ENCODE measurements at regions not wholly inside any gene's neighbourhood (a gene's known extent, or its start where the extent isn't known, plus 50 kb on each side); places are given as distances from the start of the nearest gene placed in this dataset.
"Not testable (repeated sequence)": the region's sequence is repeated elsewhere in the genome, so short reads cannot be mapped to it uniquely, and the experiment has no call there.

DNA sequence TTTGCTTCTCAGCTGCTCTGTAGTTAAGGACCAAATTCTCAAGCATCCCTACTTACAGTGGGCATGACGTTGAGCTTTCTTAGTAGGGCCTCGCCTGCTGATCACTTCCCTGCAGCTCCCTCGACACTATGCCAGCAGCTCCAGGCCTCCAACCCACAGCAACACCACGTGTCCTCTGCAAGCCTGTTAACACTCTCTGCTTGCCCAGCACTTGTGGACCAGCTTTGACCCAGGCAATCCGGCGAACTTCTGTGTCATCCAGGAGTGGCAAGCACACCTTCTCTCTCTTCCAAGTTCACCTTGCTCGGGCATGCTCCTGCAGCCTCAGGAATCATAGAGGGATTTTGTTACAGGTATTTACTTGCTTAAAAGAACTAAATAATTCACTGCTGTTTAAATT, 138.6 kb upstream of the FHL2 start:
- DNase-seq (ENCODE audit: low read depth in 3 of 3) = no peak

GRCh38 chr2:105536175-105536574, 137.3 kb upstream of the FHL2 start:
- no peak for DNase-seq (ENCODE audit: low read depth in 3 of 3)

- not testable (repeated sequence) for DNase-seq (ENCODE audit: low read depth in 3 of 3)
Measured at GRCh38 chr2:105529258-105529657, 130.4 kb upstream of the FHL2 start.

DNA sequence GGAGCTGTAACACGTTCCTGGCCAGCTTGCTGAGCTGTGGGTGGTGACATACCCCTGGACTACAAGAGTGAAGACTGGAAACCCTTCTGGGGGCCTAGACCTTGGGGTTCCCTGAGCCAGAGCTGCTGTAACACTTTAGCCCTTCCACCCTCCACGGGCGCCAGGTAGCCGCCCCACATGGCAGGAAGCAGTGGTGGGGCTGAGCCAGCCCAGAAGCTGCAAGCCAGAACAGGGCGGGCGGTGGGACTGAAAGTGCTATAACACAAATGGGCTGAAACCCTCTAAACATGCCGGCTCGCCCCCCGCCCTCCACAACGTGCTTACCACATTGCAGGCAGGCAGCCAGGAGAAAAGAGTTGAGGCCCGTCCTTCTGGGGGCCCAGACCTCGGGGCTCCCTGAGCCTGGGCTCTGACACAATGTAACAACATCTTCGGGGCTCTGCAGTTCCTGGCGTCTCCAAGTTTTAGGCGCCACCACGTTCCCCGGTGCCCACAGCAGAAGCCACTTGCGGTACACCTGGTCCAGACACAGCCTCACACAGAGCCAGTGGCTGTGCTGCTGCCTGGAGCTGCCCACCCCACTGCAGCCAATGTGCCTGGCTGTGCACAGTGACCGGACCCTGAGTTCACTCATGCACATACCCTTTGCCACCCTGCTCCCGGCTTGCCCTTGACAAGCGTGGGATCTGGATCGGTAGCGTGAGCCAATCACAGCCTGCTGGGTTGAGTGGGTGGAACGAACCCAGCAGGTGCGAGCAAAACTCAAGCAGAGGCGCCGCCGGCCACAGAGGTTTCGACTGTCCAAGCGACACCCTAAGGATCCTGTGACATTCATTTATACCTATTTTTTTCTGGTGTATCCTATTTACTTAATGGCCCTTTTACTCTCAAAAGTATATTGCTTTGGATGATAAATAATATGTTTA, 127.4 kb upstream of the FHL2 start:
- no peak for DNase-seq (ENCODE audit: low read depth in 3 of 3)

- no peak for DNase-seq (ENCODE audit: low read depth in 3 of 3)
Measured at GRCh38 chr2:105525201-105525600, 126.3 kb upstream of the FHL2 start.

DNA sequence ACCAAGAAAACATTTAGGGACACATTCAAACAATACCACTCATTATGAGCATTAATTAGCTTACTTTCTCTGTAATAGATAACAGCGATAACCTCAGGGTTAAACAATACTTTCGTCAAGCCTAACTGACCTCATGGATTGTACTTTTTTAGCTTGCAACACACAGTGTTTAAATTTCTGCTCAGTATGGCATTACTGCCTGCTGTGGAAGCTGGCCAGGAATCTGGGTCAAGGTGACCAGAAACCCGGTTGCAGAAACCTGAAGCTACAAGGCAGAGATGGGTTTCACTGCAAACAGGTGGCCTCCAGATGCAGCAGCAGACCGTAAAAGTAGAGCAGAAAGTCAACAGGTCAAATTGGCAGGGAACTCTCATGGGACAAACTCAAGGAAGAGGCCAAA, 123.8 kb upstream of the FHL2 start:
- no peak for DNase-seq (ENCODE audit: low read depth in 3 of 3)

DNA sequence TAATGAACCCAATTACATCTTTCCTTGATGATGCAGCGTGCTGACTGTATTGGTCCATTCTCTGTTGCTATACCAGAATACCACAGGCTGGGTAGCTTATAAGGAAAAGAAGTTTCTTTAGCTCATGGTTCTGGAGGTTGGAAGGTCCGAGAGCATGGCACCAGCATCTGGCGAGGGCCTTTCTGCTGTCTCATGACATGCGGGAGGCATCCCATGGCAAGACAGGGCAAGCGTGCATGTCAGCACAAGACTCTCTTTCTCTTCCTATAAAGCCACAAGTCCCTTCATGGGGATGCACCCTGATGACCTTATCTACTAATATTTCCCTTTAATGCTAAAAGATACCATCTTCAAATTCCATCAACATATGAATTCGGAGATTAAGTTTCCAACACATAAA, 122.8 kb upstream of the FHL2 start:
- no peak for DNase-seq (ENCODE audit: low read depth in 3 of 3)

GRCh38 chr2:105521176-105521575, 122.3 kb upstream of the FHL2 start:
- DNase-seq (ENCODE audit: low read depth in 3 of 3) = no peak

DNA sequence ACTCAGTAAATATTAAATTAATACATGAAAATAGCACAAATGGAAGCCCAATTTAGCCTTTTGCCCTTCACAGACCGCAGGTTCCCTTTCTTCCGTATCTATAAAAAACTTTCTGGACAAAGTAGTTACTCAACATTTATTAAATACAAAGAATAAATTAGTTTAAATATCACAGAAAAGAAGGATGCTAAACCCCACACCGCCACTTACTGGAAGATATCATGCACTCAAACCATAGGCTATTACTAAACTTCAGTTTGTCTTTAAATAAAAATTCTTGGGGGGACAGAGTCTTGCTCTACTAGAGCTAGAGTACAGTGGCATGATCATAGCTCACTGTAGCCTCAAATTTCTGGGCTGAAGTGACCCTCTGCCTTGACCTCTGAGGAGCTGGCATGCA, 120.7 kb upstream of the FHL2 start:
- DNase-seq (ENCODE audit: low read depth in 3 of 3) = no peak

- no peak for DNase-seq (ENCODE audit: low read depth in 3 of 3)
Measured at GRCh38 chr2:105518897-105519296, 120.0 kb upstream of the FHL2 start.

GRCh38 chr2:105517814-105518705, 119.2 kb upstream of the FHL2 start:
- no peak for DNase-seq (ENCODE audit: low read depth in 3 of 3)

DNA sequence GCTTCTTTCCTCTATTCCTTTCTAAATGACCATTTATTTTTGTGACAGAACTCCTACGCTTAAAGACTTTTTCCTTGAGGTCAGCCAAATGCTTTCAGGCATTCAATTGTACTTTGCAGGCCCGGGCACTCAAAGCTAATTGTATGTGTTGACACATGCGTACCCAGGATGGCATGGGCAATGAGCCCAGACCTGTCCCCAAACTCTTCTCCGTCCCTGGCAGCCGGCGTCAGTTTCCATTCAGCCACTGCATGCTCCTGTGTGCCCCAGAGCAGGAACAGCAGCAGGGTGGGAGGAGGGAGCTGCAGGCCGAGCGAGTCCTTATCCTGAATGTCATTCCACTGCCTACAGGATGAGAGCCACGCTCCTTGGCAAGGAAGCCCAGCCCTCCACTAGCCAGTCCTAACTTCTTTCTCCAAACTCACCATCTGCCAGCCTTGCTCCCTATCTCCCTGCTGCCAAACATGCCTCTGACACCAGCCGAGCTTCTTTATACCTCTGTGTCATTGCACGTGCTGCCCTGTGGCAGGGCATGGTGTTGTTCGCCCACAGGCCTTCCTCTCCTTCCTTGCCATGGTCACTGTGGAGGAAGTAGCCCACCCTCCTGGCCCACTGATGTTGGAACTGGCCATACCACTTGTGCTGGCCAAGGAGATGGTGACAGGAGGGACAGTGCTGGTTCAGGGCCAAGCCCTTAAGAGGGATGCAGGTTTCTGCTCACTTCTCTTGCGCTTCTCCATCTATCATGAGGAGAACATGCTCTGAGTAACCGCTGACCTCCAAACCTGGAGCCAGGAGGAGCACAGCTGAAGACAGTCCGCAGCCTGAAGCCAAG, 116.9 kb upstream of the FHL2 start:
- no peak for DNase-seq (ENCODE audit: low read depth in 3 of 3)

- no peak for DNase-seq (ENCODE audit: low read depth in 3 of 3)
Measured at GRCh38 chr2:105514576-105514975, 115.7 kb upstream of the FHL2 start.

DNA sequence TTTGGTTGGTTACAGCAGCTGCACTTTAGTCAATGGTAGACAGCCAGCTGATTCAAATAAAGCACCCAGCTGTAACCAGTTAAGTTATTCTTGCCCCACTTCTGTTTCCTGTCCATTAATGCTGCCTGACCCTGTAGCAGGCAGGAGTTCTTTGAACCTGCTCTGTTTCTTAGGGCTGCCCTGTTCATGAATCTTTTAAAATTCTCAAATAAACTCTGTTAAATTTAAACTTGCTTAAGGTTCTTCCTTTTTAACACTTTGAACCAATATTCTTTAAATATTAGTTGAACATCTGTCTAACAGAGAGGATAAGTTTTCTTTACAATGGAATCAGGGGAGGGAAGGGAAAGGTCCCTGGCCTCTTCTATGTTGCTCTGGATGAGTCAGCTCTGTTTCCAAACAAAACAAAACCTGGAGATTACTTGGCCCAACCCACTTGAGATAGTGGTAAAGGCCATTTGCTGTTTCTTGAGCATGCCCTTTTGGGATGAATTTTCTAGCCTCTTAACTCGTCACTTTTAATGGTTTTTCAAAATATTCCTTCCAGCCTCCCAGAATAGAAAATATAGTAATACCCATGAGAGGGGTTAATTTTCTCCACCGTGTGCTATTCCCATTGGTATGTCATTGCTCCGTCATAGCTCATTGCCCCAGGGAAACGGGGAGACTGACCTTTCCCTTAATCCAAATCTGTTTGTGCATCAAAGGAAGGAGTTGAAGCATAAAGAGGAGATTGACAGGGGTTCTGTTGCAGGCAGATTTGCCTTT, 112.1 kb upstream of the FHL2 start:
- no peak for DNase-seq (ENCODE audit: low read depth in 3 of 3)

DNA sequence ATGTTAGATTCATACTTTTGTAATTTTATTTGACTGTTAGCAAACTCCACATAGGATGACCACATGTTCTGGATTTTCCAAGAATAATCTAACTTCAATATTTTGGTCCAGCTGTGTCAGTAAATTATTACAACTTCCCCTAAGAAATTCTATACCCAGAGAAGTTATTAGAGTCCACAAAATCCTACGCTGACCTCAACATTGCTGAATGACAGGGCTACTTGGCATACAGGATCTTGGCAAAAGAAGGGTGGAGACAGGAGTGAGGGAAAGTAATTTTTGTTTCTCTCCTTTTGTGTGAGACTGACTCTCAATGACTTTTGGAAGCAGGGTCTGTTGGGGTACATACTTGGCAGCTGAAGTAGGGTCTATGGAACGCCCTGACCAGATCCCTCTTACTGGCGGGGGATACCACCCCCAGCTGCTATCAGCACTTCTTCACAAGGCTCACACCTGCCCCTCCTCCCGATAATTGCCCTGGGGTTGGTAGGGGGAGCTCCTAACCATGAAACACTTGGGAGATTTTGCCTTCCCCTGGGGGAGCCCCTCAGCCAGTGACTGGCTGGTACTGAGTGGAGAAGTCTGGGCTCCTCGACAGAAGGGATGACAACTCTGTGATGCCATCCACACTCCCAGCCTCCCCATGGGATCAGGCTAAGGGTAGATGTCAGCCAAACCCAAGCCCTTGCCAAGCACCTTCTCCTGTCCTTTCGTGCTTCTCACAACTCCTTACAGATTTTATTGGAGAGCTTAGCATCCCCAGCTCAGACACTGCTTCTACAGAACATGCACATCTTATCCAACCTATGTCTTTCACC, 110.6 kb upstream of the FHL2 start:
- no peak for DNase-seq (ENCODE audit: low read depth in 3 of 3)

GRCh38 chr2:105506860-105507259, 108.0 kb upstream of the FHL2 start:
- not testable (repeated sequence) for DNase-seq (ENCODE audit: low read depth in 3 of 3)

DNA sequence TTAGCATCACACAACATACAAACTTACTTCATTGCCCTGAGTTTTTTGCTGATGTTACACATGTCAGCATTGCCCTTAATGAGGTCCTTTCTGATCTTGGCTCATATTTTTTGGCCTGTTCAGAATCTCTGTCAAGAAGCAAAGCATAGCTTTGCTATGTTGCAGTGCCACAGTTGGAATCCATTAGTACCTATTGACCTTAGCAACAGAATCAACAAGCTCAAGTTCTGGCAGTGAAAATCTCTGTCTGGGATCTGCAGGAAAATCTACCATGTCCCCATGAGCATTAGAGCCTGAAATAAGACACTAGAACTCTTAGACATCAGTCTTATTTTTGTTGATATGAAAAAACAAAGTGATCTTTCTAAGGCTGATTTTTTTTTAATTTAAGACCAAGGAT, 105.6 kb upstream of the FHL2 start:
- no peak for DNase-seq (ENCODE audit: low read depth in 3 of 3)

DNA sequence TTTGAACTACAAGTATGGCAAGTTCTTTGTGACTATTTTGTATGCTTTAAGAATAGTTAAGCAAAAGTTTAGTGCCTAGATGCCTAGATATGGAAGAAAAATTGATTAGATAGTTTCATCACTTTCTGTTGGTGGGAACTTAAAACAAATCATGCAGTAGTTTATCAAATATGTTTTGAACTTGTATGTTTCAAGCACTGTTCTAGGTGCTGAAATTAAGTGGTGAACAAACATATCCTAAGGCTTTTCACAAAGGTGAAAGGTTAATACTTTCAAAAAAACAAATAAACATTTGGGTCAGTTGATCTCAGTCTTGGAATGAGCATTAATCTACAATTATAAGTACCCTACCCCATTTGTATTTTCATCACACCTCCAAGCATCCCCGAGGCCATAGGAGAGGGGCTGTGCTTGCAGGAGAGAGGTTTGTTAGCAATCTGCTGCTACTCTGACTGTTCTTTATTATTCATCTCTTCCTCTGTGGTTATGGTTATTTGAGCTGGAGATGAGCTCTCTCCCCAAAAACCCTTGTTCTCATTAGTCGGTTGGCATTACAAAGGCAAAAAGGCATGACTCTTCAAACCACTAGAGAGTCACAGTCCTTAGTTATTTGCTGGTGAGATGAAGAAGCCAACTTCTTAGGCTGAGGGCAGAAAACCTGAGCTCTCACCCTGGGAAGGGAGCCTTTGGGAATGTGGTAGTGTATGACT, 103.9 kb upstream of the FHL2 start:
- no peak for DNase-seq (ENCODE audit: low read depth in 3 of 3)

GRCh38 chr2:105498281-105498846, 99.5 kb upstream of the FHL2 start:
- no peak for DNase-seq (ENCODE audit: low read depth in 3 of 3)

Measured in stimulated activated CD4-positive, alpha-beta T cell treated with anti-CD3 and anti-CD28 coated beads, TNF-alpha, amount 100 ng/mL, for 24 hours (primary cell).